ENCODE measurements at regions not wholly inside any gene's neighbourhood (a gene's known extent, or its start where the extent isn't known, plus 50 kb on each side); places are given as distances from the start of the nearest gene placed in this dataset.

GRCh38 chr2:136492901-136493300 is 272.4 kb upstream of the THSD7B start:
- Mint-ChIP-seq H3K4me1 (ENCODE audit: low read depth) (no peaks in the 10 kb centered on the region), H3K9me3 (no peaks in the 10 kb centered on the region), H3K27me3 (ENCODE audit: insufficient read depth) (peaks cover 4% of the 10 kb centered on the region), H3K4me3 (no peak overlapping the region), H3K27ac (no peak overlapping the region), H3K36me3 (ENCODE audit: low read depth) (no peaks in the 10 kb centered on the region)
- intact Hi-C loops (cut with micrococcal nuclease), result no loop called here
- no peak for DNase-seq (ENCODE audit: low spot score)

- no peaks in the 10 kb centered on the region for H3K9me3 Mint-ChIP-seq
- peaks cover 4% of the 10 kb centered on the region for H3K27me3 Mint-ChIP-seq (ENCODE audit: insufficient read depth)
- intact Hi-C loops (cut with micrococcal nuclease), result no loop called here
- no peak for DNase-seq (ENCODE audit: low spot score)
- no peaks in the 10 kb centered on the region for H3K36me3 Mint-ChIP-seq (ENCODE audit: low read depth)
- no peak overlapping the region for H3K27ac Mint-ChIP-seq
- no peak overlapping the region for H3K4me3 Mint-ChIP-seq
- H3K4me1 Mint-ChIP-seq (ENCODE audit: low read depth), result no peaks in the 10 kb centered on the region
Measured at GRCh38 chr2:136490100-136490499, 275.2 kb upstream of the THSD7B start.

GRCh38 chr2:136487421-136487820 is 277.9 kb upstream of the THSD7B start:
- H3K27me3 Mint-ChIP-seq (ENCODE audit: insufficient read depth), result peaks cover 7% of the 10 kb centered on the region
- H3K27ac Mint-ChIP-seq, result no peak overlapping the region
- no peak for DNase-seq (ENCODE audit: low spot score)
- H3K4me1 Mint-ChIP-seq (ENCODE audit: low read depth), result no peaks in the 10 kb centered on the region
- intact Hi-C loops (cut with micrococcal nuclease), result no loop called here
- no peaks in the 10 kb centered on the region for H3K9me3 Mint-ChIP-seq
- H3K36me3 Mint-ChIP-seq (ENCODE audit: low read depth), result no peaks in the 10 kb centered on the region
- no peak overlapping the region for H3K4me3 Mint-ChIP-seq

GRCh38 chr2:136486115-136486514 is 279.2 kb upstream of the THSD7B start:
- Mint-ChIP-seq H3K4me3 (no peak overlapping the region), H3K27me3 (ENCODE audit: insufficient read depth) (peaks cover 7% of the 10 kb centered on the region), H3K4me1 (ENCODE audit: low read depth) (no peaks in the 10 kb centered on the region), H3K27ac (no peak overlapping the region), H3K9me3 (no peaks in the 10 kb centered on the region), H3K36me3 (ENCODE audit: low read depth) (no peaks in the 10 kb centered on the region)
- DNase-seq (ENCODE audit: low spot score), result no peak
- intact Hi-C loops (cut with micrococcal nuclease), result no loop called here

GRCh38 chr2:136482966-136483365 is 282.4 kb upstream of the THSD7B start:
- intact Hi-C loops (cut with micrococcal nuclease), result no loop called here
- Mint-ChIP-seq H3K4me1 (ENCODE audit: low read depth) (no peaks in the 10 kb centered on the region), H3K27ac (no peak overlapping the region), H3K9me3 (peaks cover 9% of the 10 kb centered on the region), H3K36me3 (ENCODE audit: low read depth) (no peaks in the 10 kb centered on the region), H3K4me3 (no peak overlapping the region), H3K27me3 (ENCODE audit: insufficient read depth) (peaks cover 3% of the 10 kb centered on the region)
- DNase-seq (ENCODE audit: low spot score), result no peak

GRCh38 chr2:136482006-136482405 is 283.3 kb upstream of the THSD7B start:
- intact Hi-C loops (cut with micrococcal nuclease), result no loop called here
- Mint-ChIP-seq H3K27me3 (ENCODE audit: insufficient read depth) (peaks cover 3% of the 10 kb centered on the region), H3K4me3 (no peak overlapping the region), H3K4me1 (ENCODE audit: low read depth) (no peaks in the 10 kb centered on the region), H3K36me3 (ENCODE audit: low read depth) (no peaks in the 10 kb centered on the region), H3K9me3 (peaks cover 10% of the 10 kb centered on the region), H3K27ac (no peak overlapping the region)
- DNase-seq (ENCODE audit: low spot score), result no peak

- intact Hi-C loops (cut with micrococcal nuclease), result no loop called here
- DNase-seq (ENCODE audit: low spot score), result no peak
- Mint-ChIP-seq H3K27me3 (ENCODE audit: insufficient read depth) (peaks cover under 1% of the 10 kb centered on the region), H3K9me3 (peaks cover 10% of the 10 kb centered on the region), H3K4me3 (no peak overlapping the region), H3K4me1 (ENCODE audit: low read depth) (no peaks in the 10 kb centered on the region), H3K36me3 (ENCODE audit: low read depth) (no peaks in the 10 kb centered on the region), H3K27ac (no peak overlapping the region)
Measured at GRCh38 chr2:136479696-136480095, 285.6 kb upstream of the THSD7B start.

GRCh38 chr2:136468799-136469369 is 296.5 kb upstream of the THSD7B start:
- Mint-ChIP-seq H3K9me3 (no peaks in the 10 kb centered on the region), H3K27ac (no peak overlapping the region), H3K4me1 (ENCODE audit: low read depth) (no peaks in the 10 kb centered on the region), H3K27me3 (ENCODE audit: insufficient read depth) (no peaks in the 10 kb centered on the region), H3K36me3 (ENCODE audit: low read depth) (no peaks in the 10 kb centered on the region), H3K4me3 (no peak overlapping the region)
- intact Hi-C loops (cut with micrococcal nuclease), result no loop called here
- no peak for DNase-seq (ENCODE audit: low spot score)

- no peaks in the 10 kb centered on the region for H3K36me3 Mint-ChIP-seq (ENCODE audit: low read depth)
- H3K27ac Mint-ChIP-seq, result no peak overlapping the region
- H3K4me1 Mint-ChIP-seq (ENCODE audit: low read depth), result no peaks in the 10 kb centered on the region
- intact Hi-C loops (cut with micrococcal nuclease), result no loop called here
- no peak overlapping the region for H3K4me3 Mint-ChIP-seq
- peaks cover 22% of the 10 kb centered on the region for H3K27me3 Mint-ChIP-seq (ENCODE audit: insufficient read depth)
- no peak for DNase-seq (ENCODE audit: low spot score)
- no peaks in the 10 kb centered on the region for H3K9me3 Mint-ChIP-seq
Measured at GRCh38 chr2:136452528-136452927, 312.8 kb upstream of the THSD7B start.

GRCh38 chr2:136448986-136449780 is 316.2 kb upstream of the THSD7B start:
- no peak for DNase-seq (ENCODE audit: low spot score)
- H3K27ac Mint-ChIP-seq, result no peak overlapping the region

GRCh38 chr2:136448432-136448831 is 316.9 kb upstream of the THSD7B start:
- Mint-ChIP-seq H3K27ac (no peak overlapping the region), H3K9me3 (no peaks in the 10 kb centered on the region), H3K4me3 (no peak overlapping the region), H3K27me3 (ENCODE audit: insufficient read depth) (peaks cover 11% of the 10 kb centered on the region), H3K4me1 (ENCODE audit: low read depth) (no peaks in the 10 kb centered on the region), H3K36me3 (ENCODE audit: low read depth) (no peaks in the 10 kb centered on the region)
- no peak for DNase-seq (ENCODE audit: low spot score)
- intact Hi-C loops (cut with micrococcal nuclease), result no loop called here

More at GRCh38 chr2:136448986-136449780, 316.2 kb upstream of the THSD7B start:
- Mint-ChIP-seq H3K4me1 (ENCODE audit: low read depth) (no peaks in the 10 kb centered on the region), H3K4me3 (no peak overlapping the region), H3K9me3 (no peaks in the 10 kb centered on the region), H3K36me3 (ENCODE audit: low read depth) (no peaks in the 10 kb centered on the region), H3K27me3 (ENCODE audit: insufficient read depth) (peaks cover 16% of the 10 kb centered on the region)
- intact Hi-C loops (cut with micrococcal nuclease), result no loop called here

- Mint-ChIP-seq H3K36me3 (ENCODE audit: low read depth) (no peaks in the 10 kb centered on the region), H3K9me3 (no peaks in the 10 kb centered on the region), H3K27ac (no peak overlapping the region), H3K27me3 (ENCODE audit: insufficient read depth) (peaks cover 1% of the 10 kb centered on the region), H3K4me3 (no peak overlapping the region), H3K4me1 (ENCODE audit: low read depth) (no peaks in the 10 kb centered on the region)
- intact Hi-C loops (cut with micrococcal nuclease), result no loop called here
- DNase-seq (ENCODE audit: low spot score), result no peak
Measured at GRCh38 chr2:136444323-136444722, 321.0 kb upstream of the THSD7B start.

- Mint-ChIP-seq H3K9me3 (no peaks in the 10 kb centered on the region), H3K4me3 (no peak overlapping the region), H3K27me3 (ENCODE audit: insufficient read depth) (no peaks in the 10 kb centered on the region), H3K27ac (no peak overlapping the region), H3K4me1 (ENCODE audit: low read depth) (no peaks in the 10 kb centered on the region), H3K36me3 (ENCODE audit: low read depth) (no peaks in the 10 kb centered on the region)
- intact Hi-C loops (cut with micrococcal nuclease), result no loop called here
- DNase-seq (ENCODE audit: low spot score), result no peak
Measured at GRCh38 chr2:136443661-136444060, 321.7 kb upstream of the THSD7B start.

Data from activated T-helper 1 cell treated with anti-CD3 and anti-CD28 coated beads, Interleukin-12 subunit alpha, Interleukin-12 subunit beta, Interleukin-2, Interleukin-4 antibody, amounts not matched to agents 30 ng/mL and 10 ng/mL and 1 ng/mL, durations not matched to agents 14 hours and 24 hours and 36 hours (primary cell).